C4-2B (cell line): ENCODE measurements at regions not wholly inside any gene's neighbourhood (a gene's known extent, or its start where the extent isn't known, plus 50 kb on each side); places are given as distances from the start of the nearest gene placed in this dataset.

ENCODE experiments used
- H3K27ac ChIP-seq: fragments of 450-650 bp; 2 replicates; pipeline ENCODE4 v1.5.1; 2017
- CTCF ChIP-seq: fragments of 450-650 bp; conservative IDR thresholded peaks from 2 replicates; pipeline ENCODE4 v1.5.1; 2017; ENCODE audit warnings: mild to moderate bottlenecking
- ZFX ChIP-seq: fragments of 450-650 bp; IDR thresholded peaks from 2 replicates; pipeline ENCODE4 v1.6.1; 2017

GRCh38 chr3:113105966-113106660 lies 105.2 kb upstream of the BOC start:
- H3K27ac ChIP-seq = no peak overlapping the region
- TF ChIP-seq ZFX (no peak), CTCF (no peak)

- H3K27ac ChIP-seq = no peak overlapping the region
- TF ChIP-seq CTCF = no peak
- no peak for TF ChIP-seq ZFX
Observed at GRCh38 chr3:113110267-113110666, 101.1 kb upstream of the BOC start.

GRCh38 chr3:113111011-113111707 lies 100.2 kb upstream of the BOC start:
- TF ChIP-seq CTCF (no peak), ZFX (no peak)
- H3K27ac ChIP-seq = no peak overlapping the region

GRCh38 chr3:113113361-113113760 lies 98.0 kb upstream of the BOC start:
- no peak for TF ChIP-seq ZFX
- no peak for TF ChIP-seq CTCF
- no peak overlapping the region for H3K27ac ChIP-seq

- H3K27ac ChIP-seq = no peak overlapping the region
- TF ChIP-seq CTCF = no peak
- TF ChIP-seq ZFX = no peak
Observed at GRCh38 chr3:113117511-113118234, 93.7 kb upstream of the BOC start.

- TF ChIP-seq ZFX = no peak
- H3K27ac ChIP-seq = no peak overlapping the region
Observed at GRCh38 chr3:113118336-113118735, 93.0 kb upstream of the BOC start.

GRCh38 chr3:113124256-113124830 lies 87.0 kb upstream of the BOC start:
- no peak overlapping the region for H3K27ac ChIP-seq

More at GRCh38 chr3:113124256-113124830, 87.0 kb upstream of the BOC start:
- TF ChIP-seq CTCF (no peak), ZFX (no peak)
